Esophagus muscularis mucosa (tissue), 4 donors: ENCODE measurements at regions not wholly inside any gene's neighbourhood (a gene's known extent, or its start where the extent isn't known, plus 50 kb on each side); places are given as distances from the start of the nearest gene placed in this dataset.

Experiments used
- DNase-seq: peaks from one replicate; pipeline ENCODE4 v3.0.0-alpha.2; 2017; ENCODE audit errors: extremely low spot score
- H3K27ac ChIP-seq, 4 donors: fragments of 200-600 bp; sonication (generic); replicated peaks in 1 of 4; 1 replicate in 3 of 4; 2 replicates in 1 of 4; pipeline ENCODE4 v1.5.1; 2016 to 2019; ENCODE audit warnings: mild to moderate bottlenecking in 1 of 4
- H3K27me3 ChIP-seq, 4 donors: fragments of 200-600 bp; sonication (generic); one replicate each; pipeline versions ENCODE4 v1.5.1 to v1.6.0; 2016 to 2019
- H3K36me3 ChIP-seq, 4 donors: fragments of 200-600 bp; sonication (generic); one replicate each; pipeline ENCODE4 v1.5.1; 2016 to 2019
- H3K4me1 ChIP-seq, 4 donors: fragments of 200-600 bp; sonication (generic); one replicate each; pipeline ENCODE4 v1.5.1; 2016 to 2019
- H3K4me3 ChIP-seq, 4 donors: fragments of 200-600 bp; sonication (generic); 1 replicate in 2 of 4; 2 replicates in 2 of 4; pipeline ENCODE4 v1.5.1; 2016 to 2019; ENCODE audit warnings: mild to moderate bottlenecking in 4 of 4, moderate library complexity in 1 of 4
- H3K9me3 ChIP-seq, 4 donors: fragments of 200-600 bp; sonication (generic); 1 replicate in 3 of 4; 2 replicates in 1 of 4; pipeline ENCODE4 v1.5.1; 2016 to 2019
- CTCF ChIP-seq, 3 experiments: fragments of 200-600 bp in 2 of 3; fragments of 450-650 bp in 1 of 3; sonication (generic) in 2 of 3; IDR thresholded peaks; one replicate each; pipeline ENCODE4 v1.5.1; 2017 to 2019; ENCODE audit warnings: antibody characterized with exemption in 3 of 3, mild to moderate bottlenecking in 2 of 3, moderate library complexity in 1 of 3
- EP300 ChIP-seq: sonication (generic); formaldehyde crosslinking; IDR thresholded peaks from one replicate; pipeline ENCODE4 v1.6.1; 2017; ENCODE audit warnings: antibody characterized with exemption
- POLR2A ChIP-seq: fragments of 450-650 bp; IDR thresholded peaks from one replicate; pipeline ENCODE4 v1.6.1; 2017; ENCODE audit warnings: antibody characterized with exemption, moderate library complexity, mild to moderate bottlenecking, low read depth
- POLR2AphosphoS5 ChIP-seq, 2 donors: sonication (generic); formaldehyde crosslinking; IDR thresholded peaks; one replicate each; pipeline ENCODE4 v1.6.1; 2017; ENCODE audit warnings: antibody characterized with exemption in 2 of 2
- WGBS: methylation state at CpG from one replicate; pipeline ENCODE4 v1.1.5; 2018; 5-methylcytosine and 5-hydroxymethylcytosine counted together
- intact Hi-C: fragments of 100-400 bp; cut with DNase I; formaldehyde crosslinking; loops from one replicate; pipeline ENCODE4 v1.15.1; 2023

- no peak for DNase-seq
- H3K9me3 ChIP-seq, result no peaks in the 10 kb centered on the region
- no peak overlapping the region for H3K27ac ChIP-seq
- H3K4me3 ChIP-seq, result no peak overlapping the region
- intact Hi-C loops, result no loop called here
- H3K4me1 ChIP-seq, result no peaks in the 10 kb centered on the region
- H3K36me3 ChIP-seq, result no peaks in the 10 kb centered on the region
- TF ChIP-seq EP300, result no peak
- TF ChIP-seq CTCF (IDR thresholded peaks at IDR 0.05), result no peak
- TF ChIP-seq POLR2AphosphoS5 (IDR thresholded peaks at IDR 0.05), result no peak
- no peak for TF ChIP-seq POLR2A
- peaks cover 0 to 12% (median 0%) of the 10 kb centered on the region in 4 donors for H3K27me3 ChIP-seq
- WGBS, result 60% methylated on average over 8 of the region's 8 CpGs
Observed at GRCh38 chr18:78309924-78310323, 669.7 kb upstream of the SALL3 start.

GRCh38 chr18:78319264-78319663, 660.4 kb upstream of the SALL3 start:
- no peaks in the 10 kb centered on the region for H3K36me3 ChIP-seq
- no peak overlapping the region for H3K27ac ChIP-seq
- no peak overlapping the region for H3K4me3 ChIP-seq
- peaks cover 0 to 7% (median 0%) of the 10 kb centered on the region in 4 donors for H3K27me3 ChIP-seq
- no peaks in the 10 kb centered on the region for H3K9me3 ChIP-seq
- no peak for TF ChIP-seq POLR2A
- no peak for TF ChIP-seq CTCF (IDR thresholded peaks at IDR 0.05)
- no peak for TF ChIP-seq POLR2AphosphoS5 (IDR thresholded peaks at IDR 0.05)
- no peak for TF ChIP-seq EP300
- no peaks in the 10 kb centered on the region for H3K4me1 ChIP-seq
- no peak for DNase-seq
- WGBS, result 87% methylated on average over 15 of the region's 15 CpGs
- intact Hi-C loops, result no loop called here

- H3K27me3 ChIP-seq, result peaks cover 0 to 7% (median 0%) of the 10 kb centered on the region in 4 donors
- H3K4me1 ChIP-seq, result no peaks in the 10 kb centered on the region
Observed at GRCh38 chr18:78319961-78320360, 659.7 kb upstream of the SALL3 start.

GRCh38 chr18:78321402-78321801, 658.2 kb upstream of the SALL3 start:
- WGBS, result 54% methylated on average over 6 of the region's 6 CpGs
- intact Hi-C loops, result no loop called here
- TF ChIP-seq POLR2AphosphoS5 (IDR thresholded peaks at IDR 0.05), result no peak
- TF ChIP-seq POLR2A, result no peak
- TF ChIP-seq CTCF (IDR thresholded peaks at IDR 0.05), result no peak
- no peak for TF ChIP-seq EP300
- H3K27ac ChIP-seq, result no peak overlapping the region
- DNase-seq, result no peak
- peaks cover 0 to 7% (median 0%) of the 10 kb centered on the region in 4 donors for H3K27me3 ChIP-seq
- no peaks in the 10 kb centered on the region for H3K36me3 ChIP-seq
- no peak overlapping the region for H3K4me3 ChIP-seq
- no peaks in the 10 kb centered on the region for H3K9me3 ChIP-seq
- no peaks in the 10 kb centered on the region for H3K4me1 ChIP-seq

More at GRCh38 chr18:78319961-78320360, 659.7 kb upstream of the SALL3 start:
- intact Hi-C loops, result no loop called here
- no peak overlapping the region for H3K27ac ChIP-seq
- TF ChIP-seq POLR2AphosphoS5 (IDR thresholded peaks at IDR 0.05), result no peak
- no peak for TF ChIP-seq EP300
- no peak for TF ChIP-seq CTCF (IDR thresholded peaks at IDR 0.05)
- no peak for TF ChIP-seq POLR2A
- H3K9me3 ChIP-seq, result no peaks in the 10 kb centered on the region
- H3K36me3 ChIP-seq, result no peaks in the 10 kb centered on the region
- DNase-seq, result no peak
- H3K4me3 ChIP-seq, result no peak overlapping the region
- 86% methylated on average over 10 of the region's 10 CpGs for WGBS

- H3K4me1 ChIP-seq, result no peaks in the 10 kb centered on the region
- no peak for DNase-seq
- H3K27me3 ChIP-seq, result peaks cover 0 to 6% (median 0%) of the 10 kb centered on the region in 4 donors
- TF ChIP-seq POLR2A, result no peak
- H3K4me3 ChIP-seq, result no peak overlapping the region
- H3K27ac ChIP-seq, result no peak overlapping the region
- no peaks in the 10 kb centered on the region for H3K36me3 ChIP-seq
- intact Hi-C loops, result no loop called here
- H3K9me3 ChIP-seq, result no peaks in the 10 kb centered on the region
- 79% methylated on average over 14 of the region's 14 CpGs for WGBS
Observed at GRCh38 chr18:78323453-78324197, 656.0 kb upstream of the SALL3 start.
